GM18867 (cell line): ENCODE measurements at regions not wholly inside any gene's neighbourhood (a gene's known extent, or its start where the extent isn't known, plus 50 kb on each side); places are given as distances from the start of the nearest gene placed in this dataset.
"Not testable (repeated sequence)": the region's sequence is repeated elsewhere in the genome, so short reads cannot be mapped to it uniquely, and the experiment has no call there.

Experiments
- ATAC-seq: cut with Tn5 transposase; IDR thresholded peaks from one replicate; pipeline ENCODE4 v1.9.1; 2021; ENCODE audit warnings: mild to moderate bottlenecking, moderate library complexity; ENCODE audit not compliant: unreplicated experiment

DNA sequence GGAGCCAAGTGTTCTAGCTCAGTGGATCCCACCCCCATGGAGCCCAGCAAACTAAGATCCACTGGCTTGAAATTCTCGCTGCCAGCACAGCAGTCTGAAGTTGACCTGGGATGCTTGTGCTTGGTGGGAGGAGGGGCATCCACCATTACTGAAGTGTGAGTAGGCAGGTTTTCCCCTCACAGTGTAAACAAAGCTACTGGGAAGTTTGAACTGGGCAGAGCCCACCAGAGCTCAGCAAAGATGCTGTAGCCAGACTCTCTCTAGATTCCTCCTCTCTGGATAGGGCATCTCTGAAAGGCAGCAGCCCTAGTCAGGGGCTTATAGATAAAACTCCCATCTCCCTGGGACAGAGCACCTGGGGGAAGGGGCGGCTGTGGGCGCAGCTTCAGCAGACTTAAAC lies 293.1 kb upstream of the NOX3 start:
- ATAC-seq: not testable (repeated sequence)

DNA sequence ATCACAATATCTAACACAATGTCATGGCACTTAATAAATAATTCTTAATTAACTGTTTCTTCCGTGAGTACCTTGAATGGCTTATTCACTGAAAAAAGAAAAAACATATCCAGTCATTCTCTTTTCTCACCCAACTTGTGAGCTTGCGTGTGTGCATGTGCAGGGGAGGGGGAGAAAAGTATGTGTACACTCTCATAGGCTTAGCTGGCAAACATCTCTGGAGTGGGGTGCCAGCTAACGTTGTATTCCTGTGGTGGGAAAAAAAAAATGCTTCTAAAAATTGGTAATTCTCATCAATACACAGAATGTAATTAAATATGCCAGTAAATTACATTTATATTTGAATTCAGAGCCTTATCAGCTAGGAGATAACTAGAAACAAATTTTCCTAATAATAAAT lies 291.9 kb upstream of the NOX3 start:
- ATAC-seq: no peak

DNA sequence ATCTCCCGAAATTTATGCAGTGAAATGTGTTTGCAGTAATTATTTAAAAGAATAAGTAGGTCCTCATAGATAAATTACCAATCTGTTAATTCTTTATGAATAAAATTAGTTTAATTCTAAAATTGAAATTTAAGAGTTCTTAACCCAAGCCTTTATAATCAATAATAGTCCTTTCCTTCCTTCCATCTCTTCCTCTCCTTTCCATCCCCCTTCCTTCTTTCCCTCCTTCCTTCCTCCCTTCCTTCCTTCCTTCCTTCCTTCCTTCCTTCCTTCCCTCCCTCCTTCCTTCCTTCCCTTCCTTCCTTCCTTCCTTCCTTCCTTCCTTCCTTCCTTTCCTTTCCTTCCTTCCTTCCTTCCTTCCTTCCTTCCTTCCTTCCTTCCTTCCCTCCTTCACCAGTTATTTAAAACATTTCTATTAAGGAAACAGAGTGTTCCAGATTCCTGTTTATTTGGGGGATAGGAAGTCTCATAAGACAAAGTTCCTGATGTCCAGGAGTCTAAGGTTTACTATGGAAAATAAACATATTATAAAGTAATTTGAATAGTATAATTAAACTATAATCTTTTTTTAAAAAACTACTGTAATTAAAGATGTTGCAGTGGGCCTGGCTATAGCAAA lies 285.3 kb upstream of the NOX3 start:
- no peak for ATAC-seq

DNA sequence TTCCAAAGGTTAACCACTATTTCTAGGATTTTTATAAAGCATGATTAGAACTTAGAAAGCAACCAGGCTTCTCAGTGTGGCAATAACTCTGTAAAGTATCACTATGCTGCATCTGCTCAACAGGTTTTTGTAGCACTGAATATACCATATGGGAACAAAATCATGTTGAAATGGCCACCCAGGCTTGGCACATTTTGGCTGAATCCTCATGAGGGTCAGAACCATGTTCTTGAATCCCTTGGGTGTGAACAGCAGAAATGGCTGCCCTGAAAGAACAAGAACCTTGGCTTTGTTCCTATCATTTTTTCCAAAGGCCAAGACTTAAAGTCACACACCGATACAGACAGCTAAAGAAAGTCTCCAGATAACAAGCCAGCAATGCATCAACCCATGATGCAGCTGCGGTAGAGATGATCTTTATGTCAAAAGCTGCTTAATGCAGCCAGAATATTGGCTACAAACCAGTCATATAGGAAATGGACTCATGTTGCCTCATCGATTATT lies 283.0 kb upstream of the NOX3 start:
- ATAC-seq: no peak

DNA sequence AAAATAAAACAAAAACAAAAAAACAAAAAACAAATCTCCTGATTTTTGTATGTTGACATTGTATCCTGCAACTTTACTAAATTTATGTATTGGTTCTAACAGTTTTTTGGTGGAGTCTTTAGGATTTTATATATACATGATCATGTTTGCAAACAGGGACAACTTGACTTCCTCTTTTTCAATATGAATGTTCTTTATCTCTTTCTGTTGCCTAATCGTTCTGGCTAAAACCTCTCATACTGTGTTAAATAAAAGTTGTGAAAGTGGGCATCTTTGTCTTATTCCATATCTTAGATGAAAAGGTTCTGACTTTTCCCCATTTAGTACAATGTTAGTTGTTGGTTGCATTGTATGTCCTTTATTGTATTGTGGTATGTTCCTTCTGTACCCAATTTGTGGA lies 261.7 kb upstream of the NOX3 start:
- no peak for ATAC-seq

DNA sequence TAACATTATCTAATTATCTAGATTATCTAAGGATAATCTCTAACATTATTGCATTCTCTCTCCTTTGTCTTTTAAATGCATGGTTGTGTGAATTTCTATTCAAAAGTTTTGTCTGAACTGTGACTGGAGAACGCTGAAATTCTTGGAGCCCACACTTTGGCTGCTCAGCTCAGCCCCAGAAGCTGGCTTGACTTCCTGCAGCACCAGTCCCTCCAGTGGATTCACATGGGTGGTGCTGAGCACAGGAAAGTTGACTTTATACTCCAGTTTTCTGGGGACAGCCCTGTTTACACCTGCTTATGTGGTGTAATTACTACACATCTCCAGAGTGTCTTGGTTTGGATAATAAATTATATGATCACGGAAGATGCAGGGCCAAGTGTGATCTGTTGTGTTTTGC lies 255.1 kb upstream of the NOX3 start:
- ATAC-seq: no peak

DNA sequence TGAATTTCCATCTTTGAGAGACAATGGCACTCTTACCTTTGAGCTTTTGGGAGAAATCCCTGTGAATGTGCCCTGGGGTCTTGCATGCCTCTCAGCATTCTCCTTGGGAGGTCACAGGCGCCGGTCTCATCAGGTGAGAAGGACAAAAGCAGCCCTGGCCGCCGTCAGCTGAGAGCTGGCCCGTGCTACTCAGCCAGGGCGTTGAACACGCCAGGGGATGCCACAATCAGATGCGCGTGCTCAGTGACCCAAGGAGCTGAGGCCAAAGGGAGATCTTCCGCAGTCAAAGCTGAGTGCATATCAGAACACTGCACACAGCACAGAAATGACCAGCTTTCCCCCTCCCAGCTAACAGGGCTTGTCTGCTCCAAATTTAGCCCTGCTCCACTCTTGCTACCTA lies 253.6 kb upstream of the NOX3 start:
- no peak for ATAC-seq

DNA sequence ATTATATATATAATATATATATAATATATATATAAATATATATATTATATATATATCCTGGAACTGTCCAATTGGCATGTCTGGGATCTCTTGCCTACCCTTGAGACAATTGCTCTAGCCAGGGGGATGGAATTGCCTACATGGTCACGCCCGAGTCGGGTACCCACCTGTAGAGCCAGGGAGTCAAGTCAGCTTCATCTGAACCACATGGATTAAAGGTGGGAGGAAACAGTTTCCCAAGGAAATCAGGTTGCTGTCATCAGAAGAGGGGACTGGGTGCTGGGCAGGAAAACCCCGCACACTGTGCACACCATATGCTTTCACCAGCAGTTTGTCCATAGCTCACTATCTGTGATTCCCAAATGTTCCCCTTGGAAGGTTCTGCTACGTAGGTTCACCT lies 252.5 kb upstream of the NOX3 start:
- no peak for ATAC-seq

DNA sequence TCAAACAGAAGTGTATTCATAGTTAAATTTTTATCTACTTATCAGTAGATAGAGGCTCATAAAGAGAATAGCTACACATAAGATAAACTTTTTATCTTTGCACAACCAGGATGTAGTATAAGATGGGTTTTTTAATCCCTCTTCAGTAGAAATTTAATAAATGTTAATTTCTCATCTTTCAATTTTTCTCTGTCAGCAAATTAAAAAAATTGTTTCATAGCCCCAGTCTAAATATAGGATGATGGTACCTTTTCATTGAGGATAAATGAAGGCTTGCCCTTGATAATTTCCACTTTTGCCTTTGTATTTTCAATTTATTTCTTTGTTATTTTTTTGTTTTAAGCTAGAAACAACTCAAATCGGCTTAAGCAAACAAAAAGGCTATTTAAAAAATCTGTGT lies 251.2 kb upstream of the NOX3 start:
- no peak for ATAC-seq

DNA sequence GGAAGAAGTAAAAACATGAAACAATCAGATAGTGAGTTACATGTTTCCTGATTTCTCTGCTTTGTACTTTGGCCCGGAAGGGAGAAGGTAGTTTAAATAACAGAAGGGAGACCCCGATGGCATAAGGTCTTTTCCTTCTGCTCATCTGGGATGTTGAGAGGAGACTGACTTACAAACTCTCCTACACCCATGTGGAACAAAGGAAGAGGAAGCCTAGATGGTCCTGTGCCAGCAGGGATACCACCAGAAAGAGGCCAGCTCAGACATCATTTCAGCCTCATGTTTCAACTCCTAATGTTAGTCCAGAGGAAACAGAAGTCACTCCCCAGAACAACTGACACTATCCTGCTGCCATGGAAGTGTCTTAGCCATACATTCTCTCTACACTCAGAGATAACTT lies 250.7 kb upstream of the NOX3 start:
- no peak for ATAC-seq

DNA sequence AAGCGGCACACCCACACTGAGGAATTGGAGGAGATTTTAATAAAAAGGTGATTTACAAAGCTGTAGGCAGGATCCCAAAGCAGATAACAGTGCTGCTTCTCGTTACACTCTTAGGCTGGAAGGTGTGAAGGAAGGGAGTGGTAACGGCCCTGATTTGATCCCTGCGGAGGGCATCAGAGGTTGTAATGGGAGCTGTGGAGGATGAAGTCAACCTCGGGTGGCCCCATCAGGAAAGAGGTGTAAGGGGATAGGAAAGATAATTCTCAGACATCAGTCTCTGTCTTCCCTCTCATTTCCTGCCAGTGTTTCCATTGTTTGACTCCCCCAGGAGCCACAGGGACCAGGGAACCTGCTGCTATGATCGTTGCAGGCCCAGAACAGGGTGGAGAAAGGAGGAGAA lies 245.7 kb upstream of the NOX3 start:
- no peak for ATAC-seq

DNA sequence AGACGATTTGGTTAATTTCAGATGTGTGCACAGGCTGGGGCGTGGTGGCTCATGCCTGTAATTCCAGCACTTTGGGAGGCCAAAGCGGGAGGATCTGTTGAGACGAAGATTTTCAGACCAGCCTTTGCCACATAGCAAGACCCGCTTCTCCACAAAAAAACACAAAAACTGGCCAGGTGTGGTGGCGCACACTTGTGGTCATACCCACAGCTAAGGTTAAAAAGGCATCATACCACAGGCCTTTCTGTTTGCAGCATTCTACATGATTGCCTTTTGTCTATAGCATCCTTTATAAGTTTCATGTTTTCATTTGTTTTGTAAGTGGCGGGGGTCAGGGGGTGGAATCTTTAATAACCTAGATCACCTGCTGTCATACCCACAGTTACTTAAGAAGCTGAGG lies 239.9 kb upstream of the NOX3 start:
- ATAC-seq: no peak

DNA sequence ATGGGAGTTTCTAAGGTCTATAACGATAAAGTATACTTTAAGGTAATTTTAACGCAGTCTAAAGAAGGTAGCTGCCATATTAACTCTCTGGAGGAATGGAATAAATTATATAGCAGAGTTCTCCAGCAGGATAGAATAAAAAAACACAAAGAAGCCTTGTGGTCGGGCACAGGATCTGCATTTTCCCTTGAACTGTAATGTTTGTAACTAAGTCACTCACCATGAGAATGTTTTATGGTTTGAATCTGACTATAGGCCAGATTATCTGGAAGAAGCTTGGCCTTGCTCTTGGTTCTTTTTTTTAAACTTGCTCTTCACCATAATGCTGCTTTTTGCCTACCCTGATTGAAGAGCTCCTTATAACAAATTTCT lies 238.8 kb upstream of the NOX3 start:
- ATAC-seq: no peak

DNA sequence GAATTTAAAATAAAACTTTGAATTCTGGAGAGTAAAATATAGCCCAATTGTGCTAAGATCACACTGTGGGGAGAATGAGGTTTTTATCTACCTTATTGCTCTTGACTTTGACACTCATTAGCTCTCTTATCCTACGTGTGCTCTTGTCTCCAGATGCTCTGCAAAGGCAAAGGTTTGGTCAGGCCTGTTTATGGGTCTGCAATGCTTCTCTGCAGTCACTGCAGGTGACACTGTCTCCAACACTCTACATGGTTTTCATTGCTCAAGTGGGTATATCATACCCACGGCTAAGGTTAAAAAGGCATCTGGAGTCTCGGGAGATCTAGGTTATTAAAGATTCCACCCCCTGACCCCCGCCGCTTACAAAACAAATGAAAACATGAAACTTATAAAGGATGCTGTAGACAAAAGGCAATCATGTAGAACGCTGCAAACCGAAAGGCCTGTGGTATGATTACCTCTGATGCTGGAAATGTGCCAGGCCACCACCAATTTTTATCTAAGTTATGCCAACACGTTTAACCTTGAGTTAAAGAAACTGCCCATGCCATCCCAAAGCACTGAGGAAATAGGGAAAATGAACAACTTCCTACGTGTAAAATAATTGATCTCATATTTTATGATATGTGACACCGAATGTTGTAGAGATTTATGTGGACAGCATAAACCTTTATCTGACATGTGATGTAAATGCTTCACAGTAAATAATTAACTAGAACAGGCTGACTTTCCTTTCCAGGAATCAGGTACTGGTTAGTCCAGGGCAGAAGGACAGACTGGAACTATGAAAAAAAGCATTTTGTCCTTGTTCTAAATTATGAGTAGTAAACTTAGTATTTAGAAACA lies 238.2 kb upstream of the NOX3 start:
- ATAC-seq: no peak

DNA sequence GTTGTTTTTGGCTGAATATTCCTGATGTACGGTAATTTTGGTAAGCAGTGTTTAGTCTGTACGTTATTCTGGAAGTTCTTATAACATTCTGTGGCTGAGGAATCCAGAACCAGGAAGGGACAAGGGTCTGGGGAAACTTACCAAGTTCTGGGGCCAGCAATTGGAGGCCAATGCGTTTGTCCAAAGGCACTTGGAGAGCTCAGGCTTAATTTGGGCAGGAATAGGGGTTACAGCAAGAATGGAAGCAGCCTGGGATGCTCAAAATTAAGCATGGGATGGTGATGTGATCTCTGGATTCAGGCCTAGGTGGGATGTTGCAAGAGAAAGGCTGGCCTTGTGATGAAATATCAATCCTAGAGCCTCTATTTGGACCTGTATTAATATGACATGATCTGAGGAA lies 235.2 kb upstream of the NOX3 start:
- no peak for ATAC-seq

DNA sequence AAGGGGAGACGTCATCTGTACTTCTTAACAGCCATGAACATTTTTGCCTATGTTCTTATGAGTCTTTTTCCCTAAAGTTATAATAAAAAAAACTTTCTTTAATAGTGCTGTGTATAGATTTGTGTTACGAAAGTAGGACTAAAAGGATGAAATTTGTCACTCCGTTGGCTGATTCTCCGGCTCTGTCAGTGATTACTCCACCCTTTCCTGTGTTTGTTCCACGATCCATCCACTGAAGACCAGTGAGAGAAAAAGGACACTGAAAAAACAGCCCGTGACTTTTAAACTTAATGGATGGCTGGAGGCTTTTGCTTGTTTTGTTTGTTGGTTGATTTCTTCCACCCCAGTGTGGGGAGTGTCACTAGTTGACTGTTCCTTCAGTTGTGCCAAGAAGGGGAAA lies 232.0 kb upstream of the NOX3 start:
- no peak for ATAC-seq

DNA sequence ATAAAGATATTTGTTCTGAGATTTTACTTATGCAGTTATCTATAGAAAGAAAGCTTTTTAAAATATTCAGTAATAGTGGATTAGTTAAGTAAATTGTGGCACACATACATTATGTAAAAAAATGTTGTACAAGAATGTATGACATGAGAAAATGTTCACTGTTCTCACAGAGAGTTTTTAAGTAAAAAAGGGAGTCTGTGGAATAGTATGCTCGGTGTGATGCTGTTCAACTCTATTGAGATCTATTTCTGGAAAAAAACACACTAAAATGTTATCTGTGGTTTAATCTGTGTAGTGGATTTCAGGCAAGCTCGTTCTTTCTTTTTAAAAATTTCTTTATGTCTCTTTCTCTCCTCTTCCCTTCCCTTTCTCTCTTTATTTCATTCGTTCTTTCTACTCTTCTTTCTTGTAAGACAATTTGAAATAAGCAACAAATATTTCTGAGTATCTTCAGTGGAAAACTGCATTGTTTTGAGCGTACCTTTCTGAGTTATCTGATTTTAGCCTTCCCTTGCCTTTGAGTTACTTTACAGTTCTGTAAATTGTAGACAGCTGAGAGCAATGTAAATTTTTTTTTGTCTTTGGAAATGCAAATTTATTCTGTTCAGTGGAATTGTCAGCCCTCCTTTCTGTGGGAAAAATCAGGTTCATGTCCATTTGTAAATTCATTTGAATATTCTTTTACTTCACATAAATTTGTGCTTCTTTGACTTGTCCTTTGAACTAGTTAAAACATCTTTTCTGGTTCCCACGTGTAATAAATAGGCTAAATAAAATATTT lies 229.0 kb upstream of the NOX3 start:
- no peak for ATAC-seq

DNA sequence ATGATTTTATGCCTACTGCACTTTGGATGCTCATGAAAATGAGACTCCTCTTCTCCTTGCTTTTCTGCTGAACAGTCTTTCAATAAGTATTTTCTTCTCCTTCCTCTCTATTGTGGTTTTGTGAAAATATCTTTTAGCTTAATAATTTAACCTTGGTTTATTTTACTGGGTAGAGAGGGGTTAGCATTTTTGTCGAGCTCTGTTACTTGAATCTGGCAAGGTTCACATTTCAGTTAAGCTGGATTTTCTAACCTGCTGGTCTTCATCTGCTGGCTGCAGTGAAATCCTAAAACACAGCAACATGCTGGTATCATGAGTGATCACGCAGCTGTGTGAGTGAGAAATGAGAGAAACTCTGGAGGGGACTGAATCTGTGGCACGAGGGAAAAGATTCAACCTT lies 222.7 kb upstream of the NOX3 start:
- ATAC-seq: no peak

DNA sequence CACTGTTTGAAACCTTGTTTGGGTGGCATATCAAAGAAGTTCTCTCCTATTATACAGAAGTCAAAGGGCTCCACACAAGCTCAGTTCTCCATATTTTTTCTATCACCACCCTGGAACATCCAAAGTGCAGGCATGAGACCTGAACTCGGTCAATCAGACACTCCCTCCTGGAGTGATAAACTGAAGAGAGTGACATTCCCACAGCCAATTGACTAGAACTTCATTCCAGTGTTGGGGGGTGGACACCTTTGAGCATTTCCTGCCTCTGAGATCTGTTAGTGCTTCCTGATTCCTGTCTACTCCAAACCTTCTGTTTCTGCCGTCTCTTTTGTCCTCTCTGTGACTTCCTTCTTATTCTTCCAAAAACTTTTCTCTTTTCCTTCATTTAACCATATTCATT lies 220.7 kb upstream of the NOX3 start:
- ATAC-seq: no peak

DNA sequence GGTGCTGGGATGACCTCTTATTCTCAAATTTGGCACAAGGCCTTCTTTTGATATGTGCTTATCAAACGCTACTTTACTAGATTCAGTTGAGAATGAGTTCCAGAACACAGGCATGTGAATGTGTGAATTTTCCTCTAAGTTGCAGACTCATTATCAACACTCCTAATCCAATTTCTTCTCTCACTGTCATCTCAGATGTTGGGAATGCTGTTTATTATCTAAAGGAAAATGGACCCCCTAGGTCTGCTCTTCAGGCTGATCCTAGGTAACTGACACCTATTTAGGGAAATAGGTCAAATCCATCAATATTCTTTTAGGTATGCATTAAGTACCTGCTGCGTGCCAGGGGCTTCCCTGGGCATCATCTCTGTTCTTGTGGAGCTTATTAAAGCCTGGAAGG lies 215.0 kb upstream of the NOX3 start:
- ATAC-seq: no peak

DNA sequence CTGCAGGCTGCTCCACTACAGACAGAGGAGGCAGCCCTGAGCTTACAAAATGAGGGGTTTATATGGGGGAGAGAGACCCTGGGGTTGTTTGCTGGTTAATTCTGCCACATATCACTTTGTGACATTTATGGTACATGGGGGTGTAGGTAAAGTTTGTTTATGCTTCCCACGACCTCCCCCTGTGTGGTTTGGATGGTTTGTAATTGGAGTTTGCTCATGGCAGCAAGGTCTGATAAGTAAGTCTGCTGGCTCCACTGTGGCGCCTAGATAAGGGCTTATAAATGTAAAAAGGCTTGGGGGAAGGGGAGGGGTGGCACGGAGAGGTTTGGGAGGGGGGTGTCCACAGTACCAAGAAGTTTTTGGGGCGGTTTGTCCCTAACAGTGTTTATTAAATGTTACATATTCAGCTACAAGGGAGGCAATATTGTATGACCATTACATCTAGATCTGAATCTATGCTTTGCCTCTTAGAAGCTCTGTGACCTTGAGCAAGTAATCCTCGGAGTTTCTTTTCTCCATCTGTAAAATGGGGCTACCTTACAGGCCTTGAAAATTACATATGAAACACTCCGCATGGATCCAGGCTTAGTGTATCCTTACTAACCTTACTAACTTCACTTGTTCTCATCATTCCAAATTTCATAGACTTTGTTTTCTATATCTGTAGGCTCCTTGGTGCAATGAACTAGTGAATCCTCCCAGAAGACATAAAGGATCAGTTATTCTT lies 204.8 kb upstream of the NOX3 start:
- no peak for ATAC-seq
